HG02623 (cell line): ENCODE measurements at regions not wholly inside any gene's neighbourhood (a gene's known extent, or its start where the extent isn't known, plus 50 kb on each side); places are given as distances from the start of the nearest gene placed in this dataset.

Experiments
- ATAC-seq: cut with Tn5 transposase; IDR thresholded peaks from one replicate; pipeline ENCODE4 v1.9.1; 2021; ENCODE audit warnings: moderate library complexity; ENCODE audit not compliant: unreplicated experiment

DNA sequence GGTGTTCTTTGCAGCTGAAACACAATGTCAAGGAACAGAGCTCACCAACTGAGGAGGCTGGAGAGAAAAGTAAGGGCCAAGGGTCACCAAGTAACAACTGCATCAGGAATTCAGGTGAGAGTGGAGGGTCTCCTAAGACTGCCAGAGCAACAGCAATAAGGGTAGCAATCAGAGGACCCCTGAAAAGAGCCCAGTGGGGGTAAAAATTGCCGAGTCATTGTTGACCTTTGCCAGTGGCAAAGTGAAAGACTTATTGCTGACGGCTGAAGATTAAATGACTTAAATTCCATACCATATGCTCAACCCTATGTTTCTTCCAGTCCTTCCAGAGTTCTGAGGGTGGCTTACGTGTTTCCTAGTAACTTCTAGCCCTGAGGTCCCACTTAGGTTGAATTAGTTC is 51.9 kb upstream of the ARHGAP42 start:
- no peak for ATAC-seq

DNA sequence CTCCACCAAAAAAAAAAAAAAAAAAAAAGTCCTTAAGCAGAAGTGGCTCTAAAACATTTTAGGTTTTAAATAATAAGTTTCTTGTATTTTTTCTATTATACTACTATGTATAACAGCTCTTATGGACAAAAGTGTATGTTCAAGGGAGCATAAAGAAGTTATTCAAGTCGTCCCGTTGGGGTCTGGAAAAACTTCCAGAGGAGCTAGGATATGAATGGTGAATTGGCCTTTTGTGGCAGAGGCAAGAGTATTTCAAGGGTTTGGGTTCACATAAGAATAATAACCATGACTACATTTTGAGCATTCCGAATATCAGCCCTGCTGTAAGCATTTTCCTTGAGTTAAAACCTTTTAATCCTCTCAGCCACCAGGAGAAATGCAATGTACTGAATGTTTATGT is 50.6 kb upstream of the ARHGAP42 start:
- no peak for ATAC-seq
